ENCODE measurements at regions not wholly inside any gene's neighbourhood (a gene's known extent, or its start where the extent isn't known, plus 50 kb on each side); places are given as distances from the start of the nearest gene placed in this dataset.

DNA sequence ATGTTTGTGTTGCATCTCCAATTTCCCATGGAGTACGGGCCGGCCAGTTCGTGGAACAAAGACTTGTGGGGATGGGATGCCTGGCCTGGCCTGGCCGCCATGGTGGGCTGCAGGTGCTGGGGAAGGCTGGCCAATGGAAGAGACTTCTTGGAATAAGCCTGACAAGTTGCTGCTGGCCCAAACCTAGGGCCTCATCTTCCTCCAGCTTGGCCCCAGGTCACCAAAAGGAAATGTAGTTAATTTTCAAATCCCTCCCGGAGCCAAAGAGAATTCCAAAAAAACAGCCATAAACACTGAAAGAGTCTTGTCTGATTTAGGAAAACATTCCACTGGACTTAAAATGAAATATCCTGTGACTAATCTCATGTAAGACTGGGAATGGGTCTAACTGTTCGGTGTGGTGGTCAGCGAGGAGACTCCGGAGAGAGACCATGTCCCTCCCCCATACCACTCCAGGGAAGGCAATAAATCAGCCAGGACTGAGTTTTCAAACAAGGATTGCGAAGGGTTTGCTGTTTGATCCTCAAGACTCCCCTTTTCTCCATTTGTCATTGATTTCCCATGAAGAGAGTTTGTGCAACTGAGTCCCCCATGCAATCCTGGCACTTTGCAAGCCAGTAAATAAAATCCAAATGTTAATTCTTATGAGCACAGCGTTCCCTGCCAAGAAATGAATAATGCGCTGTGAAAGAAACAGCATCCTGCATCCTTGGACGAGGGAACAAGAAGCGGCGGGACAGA lies 128.7 kb upstream of the HABP2 start:
- H3K27ac Mint-ChIP-seq: no peak overlapping the region
- 88% methylated on average over 14 of the region's 14 CpGs for WGBS (ENCODE audit: insufficient coverage)
- Histone ChIP-seq H3K27ac (ENCODE audit: low read length) (no peak overlapping the region), H3K36me3 (ENCODE audit: control insufficient read depth, insufficient read depth, low read length) (no peaks in the 10 kb centered on the region), H3K9me3 (ENCODE audit: control insufficient read depth, insufficient read depth, low read length) (peaks cover 2% of the 10 kb centered on the region), H3K4me3 (ENCODE audit: low read length) (no peak overlapping the region), H3K27me3 (ENCODE audit: control insufficient read depth, insufficient read depth, low read length) (no peaks in the 10 kb centered on the region), H3K4me1 (ENCODE audit: control insufficient read depth, insufficient read depth, low read length) (no peaks in the 10 kb centered on the region)
- H3K9me3 Mint-ChIP-seq: peaks cover 0 to 6% of the 10 kb centered on the region in 2 donors
- ATAC-seq: no peak
- H3K27me3 Mint-ChIP-seq (ENCODE audit: low read depth in 2 of 2): peaks cover 0 to 10% of the 10 kb centered on the region in 2 donors
- TF ChIP-seq, protein P1, sequence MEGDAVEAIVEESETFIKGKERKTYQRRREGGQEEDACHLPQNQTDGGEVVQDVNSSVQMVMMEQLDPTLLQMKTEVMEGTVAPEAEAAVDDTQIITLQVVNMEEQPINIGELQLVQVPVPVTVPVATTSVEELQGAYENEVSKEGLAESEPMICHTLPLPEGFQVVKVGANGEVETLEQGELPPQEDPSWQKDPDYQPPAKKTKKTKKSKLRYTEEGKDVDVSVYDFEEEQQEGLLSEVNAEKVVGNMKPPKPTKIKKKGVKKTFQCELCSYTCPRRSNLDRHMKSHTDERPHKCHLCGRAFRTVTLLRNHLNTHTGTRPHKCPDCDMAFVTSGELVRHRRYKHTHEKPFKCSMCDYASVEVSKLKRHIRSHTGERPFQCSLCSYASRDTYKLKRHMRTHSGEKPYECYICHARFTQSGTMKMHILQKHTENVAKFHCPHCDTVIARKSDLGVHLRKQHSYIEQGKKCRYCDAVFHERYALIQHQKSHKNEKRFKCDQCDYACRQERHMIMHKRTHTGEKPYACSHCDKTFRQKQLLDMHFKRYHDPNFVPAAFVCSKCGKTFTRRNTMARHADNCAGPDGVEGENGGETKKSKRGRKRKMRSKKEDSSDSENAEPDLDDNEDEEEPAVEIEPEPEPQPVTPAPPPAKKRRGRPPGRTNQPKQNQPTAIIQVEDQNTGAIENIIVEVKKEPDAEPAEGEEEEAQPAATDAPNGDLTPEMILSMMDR (IDR thresholded peaks at IDR 0.05): no peak
- H3K4me1 Mint-ChIP-seq: no peaks in the 10 kb centered on the region
- H3K4me3 Mint-ChIP-seq: no peak overlapping the region
- intact Hi-C loops (cut with micrococcal nuclease): no loop called here
- DNase-seq: no peak
- no peaks in the 10 kb centered on the region for H3K36me3 Mint-ChIP-seq

DNA sequence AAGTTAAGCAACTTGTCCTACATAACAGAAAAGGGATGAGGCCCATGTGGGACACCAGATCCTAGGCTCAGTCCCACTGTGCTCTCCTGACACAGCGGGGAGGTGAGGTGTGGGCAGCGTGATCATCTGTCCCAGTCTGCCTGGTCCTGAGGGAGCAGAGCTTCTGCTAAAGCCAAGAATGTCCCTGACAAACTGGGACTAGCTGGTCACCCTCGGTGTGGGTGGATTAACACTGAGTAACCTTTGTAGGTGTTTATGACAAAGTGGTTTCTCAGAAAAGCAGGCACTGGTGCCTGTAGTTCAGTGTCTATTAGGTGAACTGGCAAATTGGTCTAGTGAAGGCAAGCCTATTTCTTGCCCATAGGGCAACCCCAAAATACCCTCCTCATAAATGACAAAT lies 127.8 kb upstream of the HABP2 start:
- DNase-seq (no peak), ATAC-seq (no peak)
- Mint-ChIP-seq H3K4me1 (no peaks in the 10 kb centered on the region), H3K27ac (no peak overlapping the region), H3K36me3 (no peaks in the 10 kb centered on the region), H3K27me3 (ENCODE audit: low read depth in 2 of 2) (peaks cover 5 to 10% of the 10 kb centered on the region in 2 donors), H3K9me3 (peaks cover 0 to 5% of the 10 kb centered on the region in 2 donors), H3K4me3 (no peak overlapping the region)
- H3K36me3 ChIP-seq (ENCODE audit: control insufficient read depth, insufficient read depth, low read length): no peaks in the 10 kb centered on the region
- no peaks in the 10 kb centered on the region for H3K27me3 ChIP-seq (ENCODE audit: control insufficient read depth, insufficient read depth, low read length)
- H3K4me1 ChIP-seq (ENCODE audit: control insufficient read depth, insufficient read depth, low read length): no peaks in the 10 kb centered on the region
- no peak overlapping the region for H3K27ac ChIP-seq (ENCODE audit: low read length)
- TF ChIP-seq, protein P1 (IDR thresholded peaks at IDR 0.05): no peak
- peaks cover 2% of the 10 kb centered on the region for H3K9me3 ChIP-seq (ENCODE audit: control insufficient read depth, insufficient read depth, low read length)
- WGBS (ENCODE audit: insufficient coverage): 96% methylated on average over 3 of the region's 3 CpGs
- intact Hi-C loops (cut with micrococcal nuclease): no loop called here
- no peak overlapping the region for H3K4me3 ChIP-seq (ENCODE audit: low read length)

DNA sequence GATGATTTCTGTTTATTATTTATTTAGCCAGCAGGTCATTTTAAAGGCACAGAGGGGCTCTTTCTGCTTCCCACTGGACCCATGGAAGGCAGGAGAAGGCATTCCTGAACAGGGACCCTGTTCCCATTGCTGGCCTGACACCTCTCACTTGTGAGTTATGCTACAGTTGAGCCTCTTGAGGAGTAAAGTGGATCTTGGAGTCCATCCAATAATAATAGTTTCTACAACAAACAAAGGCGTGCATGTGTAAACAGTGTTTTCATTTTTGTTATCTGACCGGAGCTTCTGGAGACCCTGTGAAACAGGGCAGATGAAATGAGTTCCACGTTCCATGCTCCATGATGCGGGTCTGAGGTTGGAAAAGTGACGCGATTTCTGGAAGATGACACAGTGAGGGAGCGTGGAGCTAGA lies 127.3 kb upstream of the HABP2 start:
- Histone ChIP-seq H3K27ac (ENCODE audit: low read length) (no peak overlapping the region), H3K36me3 (ENCODE audit: control insufficient read depth, insufficient read depth, low read length) (no peaks in the 10 kb centered on the region), H3K4me3 (ENCODE audit: low read length) (no peak overlapping the region), H3K4me1 (ENCODE audit: control insufficient read depth, insufficient read depth, low read length) (no peaks in the 10 kb centered on the region), H3K27me3 (ENCODE audit: control insufficient read depth, insufficient read depth, low read length) (no peaks in the 10 kb centered on the region), H3K9me3 (ENCODE audit: control insufficient read depth, insufficient read depth, low read length) (peaks cover 2% of the 10 kb centered on the region)
- WGBS (ENCODE audit: insufficient coverage): 99% methylated on average over 7 of the region's 7 CpGs
- H3K27ac Mint-ChIP-seq: no peak overlapping the region
- H3K27me3 Mint-ChIP-seq (ENCODE audit: low read depth in 2 of 2): peaks cover 6 to 10% of the 10 kb centered on the region in 2 donors
- DNase-seq (no peak), ATAC-seq (no peak)
- H3K4me1 Mint-ChIP-seq: no peaks in the 10 kb centered on the region
- H3K9me3 Mint-ChIP-seq: no peaks in the 10 kb centered on the region
- intact Hi-C loops (cut with micrococcal nuclease): no loop called here
- TF ChIP-seq, protein P1 (IDR thresholded peaks at IDR 0.05): no peak
- no peak overlapping the region for H3K4me3 Mint-ChIP-seq
- no peaks in the 10 kb centered on the region for H3K36me3 Mint-ChIP-seq

Data from natural killer cell (primary cell).